OCI-LY7 (cell line): ENCODE measurements at regions not wholly inside any gene's neighbourhood (a gene's known extent, or its start where the extent isn't known, plus 50 kb on each side); places are given as distances from the start of the nearest gene placed in this dataset.

Experiments
- BruUV-seq: library from RNA; stranded (reverse); fragments of 400-500 nt; replicated peaks from 2 replicates; lab custom pipeline; 2021; lab: Mats Ljungman, UMichigan
- CTCF ChIA-PET: fragments of 300-600 bp; sonication (Branson Sonifier 250); formaldehyde crosslinking; loops from one replicate; lab custom pipeline; 2022; ENCODE audit warnings: antibody characterized with exemption; ENCODE audit not compliant: unreplicated experiment; lab: Charles Lee
- POLR2A ChIA-PET: fragments of 300-600 bp; sonication (Branson Sonifier 250); formaldehyde crosslinking; loops from one replicate; lab custom pipeline; 2022; ENCODE audit warnings: antibody characterized with exemption; lab: Charles Lee
- DNase-seq: peaks from one replicate; pipeline ENCODE4 v3.0.0-alpha.2; 2015; ENCODE audit warnings: low spot score
- H2AFZ ChIP-seq: fragments of 200-600 bp; sonication (generic), shearing (Covaris generic); 2 replicates; pipeline ENCODE4 v1.6.1; 2014; ENCODE audit warnings: mild to moderate bottlenecking, antibody characterized with exemption, low read length, moderate library complexity
- H3K27ac ChIP-seq: fragments of 200-600 bp; sonication (generic); 2 replicates; pipeline ENCODE4 v1.5.1; 2014; ENCODE audit warnings: mixed run types, low read depth, mild to moderate bottlenecking, moderate library complexity, low read length, inconsistent platforms; ENCODE audit not compliant: poor library complexity, severe bottlenecking
- H3K36me3 ChIP-seq: fragments of 200-600 bp; sonication (generic); 2 replicates; pipeline ENCODE4 v1.6.1; 2014; ENCODE audit warnings: mild to moderate bottlenecking, antibody characterized with exemption, low read length, moderate library complexity, mixed read lengths; ENCODE audit not compliant: insufficient read depth
- H3K4me1 ChIP-seq: fragments of 200-600 bp; sonication (generic); 2 replicates; pipeline ENCODE4 v1.5.1; 2014; ENCODE audit warnings: mild to moderate bottlenecking, low read length; ENCODE audit not compliant: insufficient read depth, poor library complexity, severe bottlenecking
- H3K4me2 ChIP-seq: fragments of 200-600 bp; sonication (generic); 2 replicates; pipeline ENCODE4 v1.6.1; 2014; ENCODE audit warnings: mild to moderate bottlenecking, low read length
- H3K4me3 ChIP-seq: fragments of 200-600 bp; sonication (generic); 2 replicates; pipeline ENCODE4 v1.5.1; 2014; ENCODE audit warnings: mild to moderate bottlenecking, low read depth, low read length; ENCODE audit not compliant: poor library complexity, severe bottlenecking
- H3K79me2 ChIP-seq: fragments of 200-600 bp; sonication (generic); 2 replicates; pipeline ENCODE4 v1.6.1; 2016; ENCODE audit warnings: low read depth, mild to moderate bottlenecking, low read length, moderate library complexity, mixed read lengths; ENCODE audit not compliant: insufficient read depth
- H3K9me2 ChIP-seq: fragments of 200-600 bp; sonication (generic); 2 replicates; pipeline ENCODE4 v1.6.1; 2016; ENCODE audit warnings: mild to moderate bottlenecking, low read length, mixed read lengths; ENCODE audit not compliant: insufficient read depth
- H3K9me3 ChIP-seq: fragments of 200-600 bp; sonication (generic); 2 replicates; pipeline ENCODE4 v1.6.1; 2014; ENCODE audit warnings: mild to moderate bottlenecking, mixed run types, low read length, mixed read lengths
- H4K20me1 ChIP-seq: fragments of 200-600 bp; sonication (generic); 2 replicates; pipeline ENCODE4 v1.6.1; 2014; ENCODE audit warnings: mild to moderate bottlenecking, antibody characterized with exemption, low read length, moderate library complexity, mixed read lengths; ENCODE audit not compliant: insufficient read depth
- EZH2phosphoT487 ChIP-seq: fragments of 200-600 bp; sonication (generic); IDR thresholded peaks from 2 replicates; pipeline ENCODE4 v1.6.1; 2018; ENCODE audit warnings: low read depth, borderline replicate concordance, mild to moderate bottlenecking, mixed run types, antibody characterized with exemption, low read length, moderate library complexity, mixed read lengths
- intact Hi-C: fragments of 100-400 bp; cut with micrococcal nuclease; formaldehyde crosslinking; loops from one replicate; pipeline ENCODE4 v1.10.0; 2022; ENCODE audit not compliant: unreplicated experiment
- TF ChIP-seq, protein P1 (sequence below): fragments of 200-600 bp; sonication (generic); conservative IDR thresholded peaks from 2 replicates; pipeline ENCODE4 v1.5.1; 2014; ENCODE audit warnings: mild to moderate bottlenecking, antibody characterized with exemption, low read length, moderate library complexity, mixed read lengths

DNA sequence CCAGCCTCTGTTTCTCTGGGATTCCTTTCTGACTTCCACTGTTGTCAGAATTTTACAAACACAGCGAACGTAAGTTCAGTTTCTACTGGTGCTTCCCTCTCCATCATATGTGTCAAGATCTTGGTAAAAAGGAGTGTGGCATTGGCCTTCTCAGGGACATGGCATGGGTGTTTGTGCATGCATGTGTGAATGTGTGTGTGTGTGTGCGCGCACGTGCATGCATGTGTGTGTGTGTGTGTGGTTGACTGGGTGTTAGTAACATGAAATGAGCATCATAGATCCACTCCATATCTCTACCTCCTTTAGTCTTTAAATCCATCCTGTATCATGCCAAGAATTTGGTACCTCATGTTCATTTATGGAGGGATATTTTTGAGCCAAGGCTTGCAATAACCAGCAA lies 411.3 kb downstream of the NPHP4 start:
- ChIA-PET CTCF (no interaction called here), POLR2A (no interaction called here)
- no peak for DNase-seq
- H3K4me3 ChIP-seq: no peak overlapping the region
- intact Hi-C loops: no loop called here
- no peaks in the 10 kb centered on the region for H3K9me3 ChIP-seq
- no peak overlapping the region for H2AFZ ChIP-seq
- H3K4me2 ChIP-seq: no peak overlapping the region
- H3K36me3 ChIP-seq: no peaks in the 10 kb centered on the region
- H3K4me1 ChIP-seq: no peaks in the 10 kb centered on the region
- H3K79me2 ChIP-seq: no peaks in the 10 kb centered on the region
- H3K9me2 ChIP-seq: no peaks in the 10 kb centered on the region
- no peak overlapping the region for H3K27ac ChIP-seq
- no peaks in the 10 kb centered on the region for H4K20me1 ChIP-seq
- no TSS peak for BruUV-seq
- TF ChIP-seq, protein P1, sequence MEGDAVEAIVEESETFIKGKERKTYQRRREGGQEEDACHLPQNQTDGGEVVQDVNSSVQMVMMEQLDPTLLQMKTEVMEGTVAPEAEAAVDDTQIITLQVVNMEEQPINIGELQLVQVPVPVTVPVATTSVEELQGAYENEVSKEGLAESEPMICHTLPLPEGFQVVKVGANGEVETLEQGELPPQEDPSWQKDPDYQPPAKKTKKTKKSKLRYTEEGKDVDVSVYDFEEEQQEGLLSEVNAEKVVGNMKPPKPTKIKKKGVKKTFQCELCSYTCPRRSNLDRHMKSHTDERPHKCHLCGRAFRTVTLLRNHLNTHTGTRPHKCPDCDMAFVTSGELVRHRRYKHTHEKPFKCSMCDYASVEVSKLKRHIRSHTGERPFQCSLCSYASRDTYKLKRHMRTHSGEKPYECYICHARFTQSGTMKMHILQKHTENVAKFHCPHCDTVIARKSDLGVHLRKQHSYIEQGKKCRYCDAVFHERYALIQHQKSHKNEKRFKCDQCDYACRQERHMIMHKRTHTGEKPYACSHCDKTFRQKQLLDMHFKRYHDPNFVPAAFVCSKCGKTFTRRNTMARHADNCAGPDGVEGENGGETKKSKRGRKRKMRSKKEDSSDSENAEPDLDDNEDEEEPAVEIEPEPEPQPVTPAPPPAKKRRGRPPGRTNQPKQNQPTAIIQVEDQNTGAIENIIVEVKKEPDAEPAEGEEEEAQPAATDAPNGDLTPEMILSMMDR: no peak
- TF ChIP-seq EZH2phosphoT487: no peak

DNA sequence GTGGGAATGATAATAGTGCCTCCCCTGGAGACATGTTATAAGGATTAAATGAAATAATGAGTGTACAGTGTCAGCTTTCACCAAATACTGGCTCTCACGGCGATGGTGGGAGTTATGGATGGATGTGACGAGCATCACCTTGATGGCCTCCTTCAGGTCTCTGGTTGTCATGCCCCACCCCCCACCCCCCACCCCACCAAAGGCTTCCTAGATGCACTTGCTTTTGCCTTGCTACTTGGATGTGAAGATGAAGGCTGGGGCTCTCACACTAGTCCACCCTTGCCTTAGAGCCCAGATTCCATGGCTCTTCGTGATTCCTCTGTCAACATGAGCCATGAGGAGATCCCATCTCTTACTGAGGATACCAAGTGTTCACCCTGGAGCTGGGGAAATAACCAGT lies 412.3 kb downstream of the NPHP4 start:
- Histone ChIP-seq H3K9me2 (no peaks in the 10 kb centered on the region), H2AFZ (no peak overlapping the region), H3K4me2 (no peak overlapping the region), H4K20me1 (no peaks in the 10 kb centered on the region), H3K4me1 (no peaks in the 10 kb centered on the region), H3K27ac (no peak overlapping the region), H3K36me3 (no peaks in the 10 kb centered on the region), H3K79me2 (no peaks in the 10 kb centered on the region), H3K9me3 (no peaks in the 10 kb centered on the region), H3K4me3 (no peak overlapping the region)
- ChIA-PET POLR2A (no interaction called here), CTCF (no interaction called here)
- BruUV-seq: no TSS peak
- DNase-seq: no peak
- no peak for TF ChIP-seq EZH2phosphoT487
- TF ChIP-seq, protein P1: no peak
- intact Hi-C loops: no loop called here

DNA sequence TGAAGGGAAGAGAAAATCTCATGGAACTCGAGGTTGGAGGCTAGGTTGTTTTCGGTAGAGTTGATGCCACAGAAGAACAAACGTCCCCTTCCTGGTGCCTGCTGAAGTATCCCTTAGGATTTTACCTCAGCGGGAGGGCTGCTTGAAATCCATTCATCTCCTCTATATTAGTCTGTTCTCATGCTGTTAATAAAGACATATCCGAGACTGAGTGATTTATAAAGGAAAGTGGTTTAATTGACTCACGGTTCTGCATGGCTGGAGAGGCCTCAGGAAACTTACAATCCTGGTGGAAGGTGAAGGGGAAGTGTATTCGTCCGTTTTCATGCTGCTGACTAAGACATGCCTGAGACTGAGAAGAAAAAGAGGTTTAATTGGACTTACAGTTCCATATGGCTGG lies 413.5 kb downstream of the NPHP4 start:
- DNase-seq: no peak
- no peaks in the 10 kb centered on the region for H3K36me3 ChIP-seq
- no peaks in the 10 kb centered on the region for H3K4me1 ChIP-seq
- no peaks in the 10 kb centered on the region for H3K9me3 ChIP-seq
- ChIA-PET CTCF (no interaction called here), POLR2A (no interaction called here)
- TF ChIP-seq, protein P1: no peak
- no peak for TF ChIP-seq EZH2phosphoT487
- no TSS peak for BruUV-seq
- intact Hi-C loops: no loop called here
- no peaks in the 10 kb centered on the region for H4K20me1 ChIP-seq
- H3K27ac ChIP-seq: no peak overlapping the region
- no peak overlapping the region for H2AFZ ChIP-seq
- no peaks in the 10 kb centered on the region for H3K79me2 ChIP-seq
- H3K4me2 ChIP-seq: no peak overlapping the region
- no peaks in the 10 kb centered on the region for H3K9me2 ChIP-seq
- no peak overlapping the region for H3K4me3 ChIP-seq
